ENCODE measurements at regions not wholly inside any gene's neighbourhood (a gene's known extent, or its start where the extent isn't known, plus 50 kb on each side); places are given as distances from the start of the nearest gene placed in this dataset.

DNA sequence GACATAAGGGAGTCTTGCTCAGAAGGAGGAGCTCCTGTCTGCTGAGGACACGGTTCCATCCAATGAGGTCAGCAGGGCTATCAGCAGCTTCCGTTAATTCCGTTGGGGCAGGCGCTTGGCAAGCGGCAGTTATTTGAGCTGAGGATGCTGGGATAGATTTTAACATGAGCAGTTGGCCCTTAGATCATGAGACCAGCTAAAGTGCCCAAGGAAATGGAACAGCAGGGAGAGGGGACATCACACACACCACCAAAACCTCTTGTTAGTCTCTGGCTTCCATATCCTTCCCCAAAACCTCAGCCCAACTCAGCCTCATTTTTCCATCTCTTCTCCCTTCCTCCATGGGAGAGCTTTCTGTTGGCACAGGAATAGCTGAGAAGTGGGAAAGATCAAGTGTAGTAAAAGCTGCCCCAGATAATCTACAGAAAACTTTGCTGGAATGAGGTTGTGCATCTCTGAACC lies 138.7 kb upstream of the PZP start:
- Histone ChIP-seq H4K20me1 (ENCODE audit: insufficient read depth) (no peaks in the 10 kb centered on the region), H3K4me2 (no peak overlapping the region), H3K79me2 (ENCODE audit: low read depth) (no peaks in the 10 kb centered on the region), H3K4me3 (no peak overlapping the region), H3K27me3 (ENCODE audit: insufficient read depth, low read depth) (peaks cover 3% of the 10 kb centered on the region; the same call in 1 of the 2 replicates), H3F3A (ENCODE audit: insufficient read depth, low read depth) (no peaks in the 10 kb centered on the region), H3K4me1 (replicated peaks; ENCODE audit: insufficient read depth) (no peaks in the 10 kb centered on the region), H3K36me3 (ENCODE audit: low read depth) (no peaks in the 10 kb centered on the region), H2AFZ (no peak overlapping the region), H3K27ac (no peak overlapping the region), H3K9me3 (ENCODE audit: insufficient read depth, low read depth) (no peaks in the 10 kb centered on the region), H3K9me2 (ENCODE audit: insufficient read depth) (no peaks in the 10 kb centered on the region)
- TF ChIP-seq, protein P1, sequence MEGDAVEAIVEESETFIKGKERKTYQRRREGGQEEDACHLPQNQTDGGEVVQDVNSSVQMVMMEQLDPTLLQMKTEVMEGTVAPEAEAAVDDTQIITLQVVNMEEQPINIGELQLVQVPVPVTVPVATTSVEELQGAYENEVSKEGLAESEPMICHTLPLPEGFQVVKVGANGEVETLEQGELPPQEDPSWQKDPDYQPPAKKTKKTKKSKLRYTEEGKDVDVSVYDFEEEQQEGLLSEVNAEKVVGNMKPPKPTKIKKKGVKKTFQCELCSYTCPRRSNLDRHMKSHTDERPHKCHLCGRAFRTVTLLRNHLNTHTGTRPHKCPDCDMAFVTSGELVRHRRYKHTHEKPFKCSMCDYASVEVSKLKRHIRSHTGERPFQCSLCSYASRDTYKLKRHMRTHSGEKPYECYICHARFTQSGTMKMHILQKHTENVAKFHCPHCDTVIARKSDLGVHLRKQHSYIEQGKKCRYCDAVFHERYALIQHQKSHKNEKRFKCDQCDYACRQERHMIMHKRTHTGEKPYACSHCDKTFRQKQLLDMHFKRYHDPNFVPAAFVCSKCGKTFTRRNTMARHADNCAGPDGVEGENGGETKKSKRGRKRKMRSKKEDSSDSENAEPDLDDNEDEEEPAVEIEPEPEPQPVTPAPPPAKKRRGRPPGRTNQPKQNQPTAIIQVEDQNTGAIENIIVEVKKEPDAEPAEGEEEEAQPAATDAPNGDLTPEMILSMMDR (conservative IDR thresholded peaks at IDR 0.05) = no peak
- no peak for TF ChIP-seq EZH2 (IDR thresholded peaks at IDR 0.05; ENCODE audit: low read depth)
- intact Hi-C loops (cut with micrococcal nuclease; ENCODE audit: unreplicated experiment) = no loop called here
- CTCF ChIA-PET = interaction anchor here (0.5 kb wide), 1 partner anchor 358 kb away, joined by 3 read pairs; no protein-coding TSS in a partner anchor
- POLR2A ChIA-PET (ENCODE audit: unreplicated experiment) = interaction anchor here (0.6 kb wide), 1 partner anchor 756 kb away, joined by 3 read pairs; no protein-coding TSS in a partner anchor
- DNase-seq = no peak
- no TSS peak for BruUV-seq (replicated peaks)

DNA sequence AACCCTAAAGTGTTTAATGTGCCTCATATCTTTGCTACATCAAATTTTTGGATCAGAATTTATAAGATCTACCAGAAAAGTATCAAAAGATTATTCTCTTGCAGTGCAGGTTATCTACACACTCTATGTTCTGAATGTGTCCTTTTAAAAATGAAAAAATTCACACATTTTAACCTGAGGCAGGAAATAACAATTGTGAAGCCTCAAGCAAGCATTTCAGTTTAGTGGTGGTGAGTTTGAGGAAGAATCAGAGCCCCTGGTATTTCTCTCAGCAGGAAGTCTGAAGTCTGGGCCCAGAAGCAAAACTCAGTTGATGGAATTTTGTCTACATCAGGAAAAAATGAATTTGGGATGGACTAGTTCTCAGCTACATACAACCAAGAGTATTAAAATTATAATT lies 137.0 kb upstream of the PZP start:
- no TSS peak for BruUV-seq (replicated peaks)
- intact Hi-C loops (cut with micrococcal nuclease; ENCODE audit: unreplicated experiment) = no loop called here
- TF ChIP-seq, protein P1 (conservative IDR thresholded peaks at IDR 0.05) = no peak
- no peak for TF ChIP-seq EZH2 (IDR thresholded peaks at IDR 0.05; ENCODE audit: low read depth)
- Histone ChIP-seq H3F3A (ENCODE audit: insufficient read depth, low read depth) (no peaks in the 10 kb centered on the region), H4K20me1 (ENCODE audit: insufficient read depth) (no peaks in the 10 kb centered on the region), H2AFZ (no peak overlapping the region), H3K79me2 (ENCODE audit: low read depth) (no peaks in the 10 kb centered on the region), H3K4me3 (no peak overlapping the region), H3K27me3 (ENCODE audit: insufficient read depth, low read depth) (peaks cover 9% of the 10 kb centered on the region; the same call in 1 of the 2 replicates), H3K4me1 (replicated peaks; ENCODE audit: insufficient read depth) (no peaks in the 10 kb centered on the region), H3K27ac (no peak overlapping the region), H3K9me3 (ENCODE audit: insufficient read depth, low read depth) (no peaks in the 10 kb centered on the region), H3K4me2 (no peak overlapping the region), H3K9me2 (ENCODE audit: insufficient read depth) (no peaks in the 10 kb centered on the region), H3K36me3 (ENCODE audit: low read depth) (no peaks in the 10 kb centered on the region)
- POLR2A ChIA-PET (ENCODE audit: unreplicated experiment) = no interaction called here
- CTCF ChIA-PET = no interaction called here
- DNase-seq = no peak

DNA sequence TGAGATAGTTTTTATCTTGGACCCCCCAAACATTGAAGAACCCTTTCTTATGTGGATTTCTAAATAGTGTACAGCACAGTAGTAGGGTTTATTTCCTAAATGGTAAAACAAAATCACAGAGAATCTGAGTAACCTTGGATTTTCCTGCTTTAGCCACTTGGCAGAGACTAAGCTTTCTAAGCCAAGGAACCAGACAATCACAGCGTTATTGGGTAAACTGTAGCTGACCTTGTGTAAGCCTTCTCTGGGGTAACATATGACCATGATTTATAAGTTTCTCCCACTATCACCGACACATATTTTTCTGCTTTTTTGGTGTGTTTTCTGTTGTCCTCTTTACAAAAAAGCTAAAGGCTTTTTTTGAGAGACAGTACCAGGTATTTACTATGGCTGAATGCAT lies 136.3 kb upstream of the PZP start:
- no peak for DNase-seq
- CTCF ChIA-PET = no interaction called here
- H3K27me3 ChIP-seq (ENCODE audit: insufficient read depth, low read depth) = peaks cover 6% of the 10 kb centered on the region; the same call in 1 of the 2 replicates
- H4K20me1 ChIP-seq (ENCODE audit: insufficient read depth) = no peaks in the 10 kb centered on the region
- intact Hi-C loops (cut with micrococcal nuclease; ENCODE audit: unreplicated experiment) = no loop called here
- H3K9me3 ChIP-seq (ENCODE audit: insufficient read depth, low read depth) = no peaks in the 10 kb centered on the region
- H3K27ac ChIP-seq = no peak overlapping the region
- BruUV-seq (replicated peaks) = no TSS peak
- TF ChIP-seq EZH2 (IDR thresholded peaks at IDR 0.05; ENCODE audit: low read depth) = no peak
- TF ChIP-seq, protein P1 (conservative IDR thresholded peaks at IDR 0.05) = no peak
- no peak overlapping the region for H3K4me3 ChIP-seq
- POLR2A ChIA-PET (ENCODE audit: unreplicated experiment) = no interaction called here
- H3K79me2 ChIP-seq (ENCODE audit: low read depth) = no peaks in the 10 kb centered on the region
- no peaks in the 10 kb centered on the region for H3K4me1 ChIP-seq (replicated peaks; ENCODE audit: insufficient read depth)
- H3K9me2 ChIP-seq (ENCODE audit: insufficient read depth) = no peaks in the 10 kb centered on the region
- H2AFZ ChIP-seq = no peak overlapping the region
- no peaks in the 10 kb centered on the region for H3F3A ChIP-seq (ENCODE audit: insufficient read depth, low read depth)
- no peaks in the 10 kb centered on the region for H3K36me3 ChIP-seq (ENCODE audit: low read depth)
- no peak overlapping the region for H3K4me2 ChIP-seq
